CD4-positive, CD25-positive, alpha-beta regulatory T cell (primary cell): ENCODE measurements at regions not wholly inside any gene's neighbourhood (a gene's known extent, or its start where the extent isn't known, plus 50 kb on each side); places are given as distances from the start of the nearest gene placed in this dataset.
"Not testable (repeated sequence)": the region's sequence is repeated elsewhere in the genome, so short reads cannot be mapped to it uniquely, and the experiment has no call there.

Experiments
- ATAC-seq, 2 donors: fragments of 150-1000 bp; cut with Tn5 transposase; one replicate each; pipeline ENCODE4 v1.10.0; 2021; ENCODE audit warnings: low read depth in 2 of 2, moderate number of reproducible peaks in 2 of 2, moderate library complexity in 1 of 2
- DNase-seq, 3 donors: peaks; one replicate each; pipeline versions ENCODE4 v3.0.0 to v3.0.0-alpha.2; 2012 to 2022; ENCODE audit warnings: mixed read lengths in 1 of 3
- H3K27ac ChIP-seq: one replicate; pipeline ENCODE4 v1.7.0; 2013; ENCODE audit warnings: mild to moderate bottlenecking, low read length; ENCODE audit not compliant: insufficient read depth, poor library complexity, severe bottlenecking
- H3K27me3 ChIP-seq: one replicate; pipeline ENCODE4 v1.7.0; 2013; ENCODE audit warnings: low read length; ENCODE audit not compliant: control insufficient read depth, insufficient read depth
- H3K36me3 ChIP-seq: one replicate; pipeline ENCODE4 v1.7.0; 2013; ENCODE audit warnings: mild to moderate bottlenecking, low read length, moderate library complexity; ENCODE audit not compliant: control insufficient read depth, insufficient read depth
- H3K4me1 ChIP-seq: 2 replicates; pipeline ENCODE4 v1.7.0; 2013; ENCODE audit warnings: mild to moderate bottlenecking, low read length; ENCODE audit not compliant: insufficient read depth, control insufficient read depth, poor library complexity, severe bottlenecking
- H3K4me3 ChIP-seq: one replicate; pipeline ENCODE4 v1.7.0; 2013; ENCODE audit warnings: low read depth, mild to moderate bottlenecking, low read length, moderate library complexity
- H3K9me3 ChIP-seq, 2 experiments: 1 replicate in 1 of 2; 2 replicates in 1 of 2; pipeline ENCODE4 v1.7.0; 2013; ENCODE audit warnings: low read length in 2 of 2, mild to moderate bottlenecking in 1 of 2, moderate library complexity in 1 of 2; ENCODE audit not compliant: control insufficient read depth in 2 of 2
- H3K27ac Mint-ChIP-seq, 3 donors: one replicate each; pipeline ENCODE4 v1.8.0; 2020 to 2022; ENCODE audit warnings: mild to moderate bottlenecking in 3 of 3, mixed read lengths in 3 of 3, moderate library complexity in 2 of 3
- H3K27me3 Mint-ChIP-seq: one replicate; pipeline ENCODE4 v1.8.0; 2022; ENCODE audit warnings: mild to moderate bottlenecking, mixed read lengths
- H3K36me3 Mint-ChIP-seq: one replicate; pipeline ENCODE4 v1.8.0; 2020; ENCODE audit warnings: mixed read lengths
- H3K4me1 Mint-ChIP-seq, 4 donors: one replicate each; pipeline ENCODE4 v1.8.0; 2020 to 2022; ENCODE audit warnings: mixed read lengths in 4 of 4, mild to moderate bottlenecking in 1 of 4
- H3K4me3 Mint-ChIP-seq, 4 donors: one replicate each; pipeline ENCODE4 v1.8.0; 2020 to 2022; ENCODE audit warnings: mild to moderate bottlenecking in 4 of 4, mixed read lengths in 4 of 4, moderate library complexity in 3 of 4
- H3K9me3 Mint-ChIP-seq, 7 donors: one replicate each; pipeline ENCODE4 v1.8.0; 2020 to 2022; ENCODE audit warnings: mixed read lengths in 7 of 7, mild to moderate bottlenecking in 3 of 7, moderate library complexity in 2 of 7

- not testable (repeated sequence) for H3K9me3 ChIP-seq, H3K27me3 Mint-ChIP-seq, ATAC-seq, H3K27me3 ChIP-seq, H3K4me1 ChIP-seq, H3K9me3 Mint-ChIP-seq, H3K36me3 Mint-ChIP-seq, H3K27ac ChIP-seq, H3K36me3 ChIP-seq
- peak overlapping the region; percentile 67 for H3K4me3 ChIP-seq
- peak in 2 of 3 donors; percentile 15 to 38 for DNase-seq
- Mint-ChIP-seq H3K4me1 (peaks cover 3 to 14% (median 7%) of the 10 kb centered on the region in 4 donors), H3K4me3 (peak overlapping the region; percentile 84 to 95 (median 92)), H3K27ac (peak overlapping the region; percentile 67 to 90 (median 87))
These were observed 244.3 kb downstream of the PLA2G4A start for GRCh38 chr1:187073035-187073560.

GRCh38 chr1:187073634-187074245 lies 245.0 kb downstream of the PLA2G4A start:
- DNase-seq, H3K36me3 Mint-ChIP-seq, H3K27me3 Mint-ChIP-seq, H3K9me3 ChIP-seq, H3K27me3 ChIP-seq, H3K36me3 ChIP-seq, ATAC-seq, H3K9me3 Mint-ChIP-seq, H3K4me3 ChIP-seq, H3K4me1 ChIP-seq, H3K27ac ChIP-seq: not testable (repeated sequence)
- Mint-ChIP-seq H3K27ac (peak overlapping the region in 1 of 3 donors; percentile 87), H3K4me1 (peaks cover 4 to 14% (median 7%) of the 10 kb centered on the region in 4 donors), H3K4me3 (peak overlapping the region in 2 of 4 donors; percentile 89 to 94)

GRCh38 chr1:187074445-187075048 lies 245.8 kb downstream of the PLA2G4A start:
- H3K4me3 ChIP-seq = no peak overlapping the region
- no peak overlapping the region for H3K27ac ChIP-seq
- no peaks in the 10 kb centered on the region for H3K9me3 ChIP-seq
- no peaks in the 10 kb centered on the region for H3K27me3 ChIP-seq
- peaks cover 0 to 8% (median 2%) of the 10 kb centered on the region in 7 donors for H3K9me3 Mint-ChIP-seq
- no peak for DNase-seq
- ATAC-seq = no peak
- H3K4me1 Mint-ChIP-seq = peaks cover 4 to 14% (median 7%) of the 10 kb centered on the region in 4 donors
- H3K27me3 Mint-ChIP-seq = no peaks in the 10 kb centered on the region
- H3K36me3 Mint-ChIP-seq = peaks cover 5% of the 10 kb centered on the region
- no peaks in the 10 kb centered on the region for H3K36me3 ChIP-seq
- H3K4me1 ChIP-seq = no peaks in the 10 kb centered on the region
- no peak overlapping the region for H3K27ac Mint-ChIP-seq
- peak overlapping the region in 2 of 4 donors; percentile 52 to 76 for H3K4me3 Mint-ChIP-seq

- Histone ChIP-seq H3K9me3 (no peaks in the 10 kb centered on the region), H3K4me1 (no peaks in the 10 kb centered on the region), H3K27me3 (no peaks in the 10 kb centered on the region), H3K36me3 (no peaks in the 10 kb centered on the region), H3K4me3 (no peak overlapping the region), H3K27ac (no peak overlapping the region)
- ATAC-seq (no peak), DNase-seq (no peak)
- H3K27ac Mint-ChIP-seq = no peak overlapping the region
- H3K27me3 Mint-ChIP-seq = no peaks in the 10 kb centered on the region
- peaks cover 5% of the 10 kb centered on the region for H3K36me3 Mint-ChIP-seq
- peak overlapping the region in 1 of 4 donors; percentile 20 for H3K4me3 Mint-ChIP-seq
- H3K4me1 Mint-ChIP-seq = peaks cover 4 to 14% (median 7%) of the 10 kb centered on the region in 4 donors
- H3K9me3 Mint-ChIP-seq = peaks cover 0 to 12% (median 3%) of the 10 kb centered on the region in 7 donors
These were observed 248.2 kb downstream of the PLA2G4A start for GRCh38 chr1:187076922-187077321.

GRCh38 chr1:187078321-187078720 lies 249.6 kb downstream of the PLA2G4A start:
- no peaks in the 10 kb centered on the region for H3K27me3 ChIP-seq
- H3K36me3 ChIP-seq = no peaks in the 10 kb centered on the region
- Mint-ChIP-seq H3K27ac (no peak overlapping the region), H3K4me3 (no peak overlapping the region), H3K9me3 (peaks cover 0 to 12% (median 3%) of the 10 kb centered on the region in 7 donors), H3K4me1 (peaks cover 3 to 20% (median 11%) of the 10 kb centered on the region in 4 donors), H3K27me3 (no peaks in the 10 kb centered on the region), H3K36me3 (peaks cover 5% of the 10 kb centered on the region)
- H3K4me3 ChIP-seq = no peak overlapping the region
- H3K9me3 ChIP-seq = no peaks in the 10 kb centered on the region
- no peaks in the 10 kb centered on the region for H3K4me1 ChIP-seq
- DNase-seq (no peak), ATAC-seq (no peak)
- H3K27ac ChIP-seq = no peak overlapping the region

- DNase-seq = no peak
- no peak overlapping the region for H3K4me3 Mint-ChIP-seq
- peaks cover 2 to 20% (median 11%) of the 10 kb centered on the region in 4 donors for H3K4me1 Mint-ChIP-seq
- H3K9me3 Mint-ChIP-seq = peaks cover 0 to 12% (median 3%) of the 10 kb centered on the region in 7 donors
- H3K4me1 ChIP-seq = no peaks in the 10 kb centered on the region
- no peaks in the 10 kb centered on the region for H3K36me3 ChIP-seq
- H3K27ac ChIP-seq = no peak overlapping the region
- ATAC-seq = no peak
- H3K36me3 Mint-ChIP-seq = peaks cover 5% of the 10 kb centered on the region
- H3K27ac Mint-ChIP-seq = no peak overlapping the region
- H3K4me3 ChIP-seq = no peak overlapping the region
- no peaks in the 10 kb centered on the region for H3K27me3 ChIP-seq
- no peaks in the 10 kb centered on the region for H3K9me3 ChIP-seq
- H3K27me3 Mint-ChIP-seq = no peaks in the 10 kb centered on the region
These were observed 250.2 kb downstream of the PLA2G4A start for GRCh38 chr1:187078916-187079315.

- Mint-ChIP-seq H3K27me3 (no peaks in the 10 kb centered on the region), H3K36me3 (peaks cover 5% of the 10 kb centered on the region), H3K4me3 (no peak overlapping the region), H3K27ac (no peak overlapping the region), H3K4me1 (peaks cover 2 to 20% (median 11%) of the 10 kb centered on the region in 4 donors), H3K9me3 (peaks cover 0 to 11% (median 3%) of the 10 kb centered on the region in 7 donors)
- no peak for ATAC-seq
- H3K27ac ChIP-seq = no peak overlapping the region
- H3K36me3 ChIP-seq = no peaks in the 10 kb centered on the region
- DNase-seq = no peak
- no peaks in the 10 kb centered on the region for H3K4me1 ChIP-seq
- no peak overlapping the region for H3K4me3 ChIP-seq
- no peaks in the 10 kb centered on the region for H3K9me3 ChIP-seq
- no peaks in the 10 kb centered on the region for H3K27me3 ChIP-seq
These were observed 250.6 kb downstream of the PLA2G4A start for GRCh38 chr1:187079330-187079729.
